Skeletal muscle cell (primary cell): ENCODE measurements at regions not wholly inside any gene's neighbourhood (a gene's known extent, or its start where the extent isn't known, plus 50 kb on each side); places are given as distances from the start of the nearest gene placed in this dataset.

Source experiments
- DNase-seq: peaks from one replicate; pipeline ENCODE4 v3.0.0-alpha.2; 2010; ENCODE audit warnings: low read depth
- H3K4me3 ChIP-seq: 2 replicates; pipeline ENCODE4 v1.5.1; 2011; ENCODE audit warnings: low read depth, mild to moderate bottlenecking, control low read depth, low read length, moderate library complexity

DNA sequence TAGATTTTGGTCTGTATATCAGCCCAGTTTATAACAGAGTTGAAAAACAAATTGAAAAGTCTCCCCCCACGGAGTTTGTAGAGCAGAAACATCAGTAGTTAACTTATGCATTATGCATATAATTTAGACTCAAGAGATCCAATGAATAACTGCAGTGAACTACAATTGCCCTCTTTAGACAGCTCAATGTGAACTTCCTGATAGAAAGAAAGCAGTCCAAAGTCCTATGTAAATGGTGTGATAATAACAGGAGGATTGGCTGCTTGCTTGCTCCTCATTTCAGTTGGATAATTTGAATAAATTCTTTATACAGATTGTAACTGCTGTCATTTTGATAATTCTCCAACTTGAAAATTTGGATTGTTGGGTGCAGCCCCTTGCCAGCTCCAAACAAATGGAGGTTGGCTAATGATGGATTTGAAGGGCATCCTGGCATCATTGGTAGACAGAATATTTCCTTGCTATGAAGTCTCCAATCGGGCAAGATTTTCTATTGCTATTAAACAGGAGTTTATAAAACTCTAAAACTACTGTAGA lies 297.1 kb downstream of the ASXL3 start:
- H3K4me3 ChIP-seq = no peak overlapping the region
- no peak for DNase-seq

- no peak for DNase-seq
- H3K4me3 ChIP-seq = no peak overlapping the region
Measured at GRCh38 chr18:33873112-33873511, 295.1 kb downstream of the ASXL3 start.

- DNase-seq = peak; percentile 5
Measured at GRCh38 chr18:33871363-33872025, 293.5 kb downstream of the ASXL3 start.

DNA sequence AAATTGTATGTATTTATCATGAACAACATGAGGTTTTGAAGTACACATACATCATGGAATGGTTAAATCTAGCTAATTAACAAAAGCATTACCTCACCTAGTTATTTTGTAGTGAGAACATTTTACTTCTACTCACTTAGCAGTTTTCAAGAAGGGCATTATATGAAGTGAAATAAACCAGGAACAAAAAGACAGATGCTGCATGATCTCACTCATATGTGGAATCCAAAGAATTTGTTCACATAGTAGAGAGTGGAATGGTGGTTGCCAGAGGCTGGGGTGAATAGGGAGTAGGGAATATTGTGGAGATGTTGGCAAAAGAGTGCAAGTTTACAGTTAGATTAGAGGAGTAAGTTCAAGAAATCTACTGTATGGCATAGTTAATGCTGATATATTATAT lies 292.0 kb downstream of the ASXL3 start:
- no peak overlapping the region for H3K4me3 ChIP-seq
- DNase-seq = peak; percentile 10

More at GRCh38 chr18:33871363-33872025, 293.5 kb downstream of the ASXL3 start:
- no peak overlapping the region for H3K4me3 ChIP-seq

DNA sequence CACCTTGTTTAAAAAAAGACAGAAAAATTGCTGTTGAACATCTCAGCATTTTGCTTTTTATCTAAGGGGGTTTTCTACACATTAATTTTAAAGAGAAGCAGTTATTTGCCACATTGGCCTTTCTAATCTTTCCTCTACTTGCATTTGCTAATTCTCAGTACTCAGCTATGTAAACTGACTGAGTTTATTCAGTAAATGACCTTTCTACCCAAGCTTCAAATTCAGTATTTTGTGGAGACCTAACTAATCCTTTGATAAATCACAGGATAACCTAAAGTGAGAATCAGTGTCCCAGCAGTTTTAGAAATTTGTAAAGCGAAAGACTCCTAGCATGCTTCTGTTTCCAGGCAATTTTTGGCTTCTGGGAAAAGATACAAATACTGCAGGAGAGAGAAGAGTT lies 288.4 kb downstream of the ASXL3 start:
- DNase-seq = no peak
- H3K4me3 ChIP-seq = no peak overlapping the region

GRCh38 chr18:33863912-33864311 lies 285.9 kb downstream of the ASXL3 start:
- no peak for DNase-seq
- no peak overlapping the region for H3K4me3 ChIP-seq

DNA sequence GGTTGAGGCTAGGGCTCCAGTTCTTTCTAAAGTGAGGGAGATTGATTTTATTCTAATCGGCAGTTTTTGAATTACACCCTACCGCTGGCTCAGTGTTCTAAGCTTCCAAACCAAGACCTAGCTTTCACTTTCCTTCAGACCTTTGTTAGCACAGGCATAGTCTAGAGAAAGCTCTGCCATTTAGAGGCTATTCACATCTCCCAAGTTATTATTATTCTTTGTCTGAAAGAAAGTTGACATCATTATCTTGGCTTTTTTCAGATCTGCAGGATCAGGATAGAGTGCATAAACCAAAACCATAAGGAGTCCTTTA lies 276.8 kb downstream of the ASXL3 start:
- no peak for DNase-seq
- H3K4me3 ChIP-seq = no peak overlapping the region

DNA sequence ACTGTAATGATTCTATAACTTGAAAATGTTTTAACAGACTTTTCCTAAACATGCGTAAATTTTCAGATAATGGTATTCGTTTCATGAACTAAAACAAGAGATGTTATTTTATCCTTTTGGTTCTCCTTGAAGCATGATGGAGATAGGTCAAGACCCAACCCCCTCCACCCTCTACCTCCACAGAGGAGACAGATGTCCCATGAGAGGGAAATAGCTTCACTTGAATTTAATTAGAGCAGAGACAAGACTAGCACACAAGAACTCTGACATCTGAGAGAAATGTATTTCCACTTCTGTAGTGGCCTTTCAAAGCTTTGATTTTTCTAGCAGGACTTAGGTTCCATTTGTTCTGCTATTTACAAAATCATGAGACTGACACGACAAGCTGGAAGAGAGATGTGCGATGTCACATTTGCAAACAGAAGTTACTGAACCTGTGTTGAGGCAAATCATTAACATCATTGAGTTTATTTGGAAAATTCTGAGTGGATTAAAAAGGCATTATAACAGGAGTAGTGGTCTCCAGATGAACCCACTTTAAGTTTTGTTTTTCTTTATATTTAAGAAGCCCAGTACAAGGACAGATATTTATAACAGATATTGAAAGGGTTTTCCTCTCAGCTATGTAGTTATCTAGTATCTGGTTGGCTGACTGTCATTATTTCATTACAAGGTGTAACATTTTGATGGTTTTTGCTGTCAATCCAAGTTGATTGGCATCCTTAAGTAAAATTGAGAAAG lies 276.2 kb downstream of the ASXL3 start:
- no peak overlapping the region for H3K4me3 ChIP-seq
- DNase-seq = no peak

DNA sequence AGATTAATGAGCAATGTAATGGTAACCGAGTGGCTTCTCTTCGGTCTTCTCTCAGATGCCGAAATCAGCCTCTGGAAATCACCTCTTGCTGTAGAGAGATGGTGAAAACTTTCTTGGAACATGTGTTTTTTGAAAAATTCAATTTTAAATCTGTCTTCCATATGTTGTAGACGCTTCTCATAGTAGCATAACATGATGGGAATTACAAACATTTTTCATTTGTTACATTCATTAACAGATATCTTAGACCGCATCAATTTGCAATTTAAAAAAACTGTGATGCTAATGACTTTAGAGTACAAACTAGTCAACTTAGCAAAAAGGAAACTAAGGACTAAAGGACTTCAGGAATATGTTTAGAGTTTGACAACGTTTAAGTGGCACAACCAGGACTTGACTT lies 275.2 kb downstream of the ASXL3 start:
- no peak overlapping the region for H3K4me3 ChIP-seq
- DNase-seq = no peak

- H3K4me3 ChIP-seq = no peak overlapping the region
- no peak for DNase-seq
Measured at GRCh38 chr18:33851546-33852078, 273.6 kb downstream of the ASXL3 start.

GRCh38 chr18:33849731-33850130 lies 271.7 kb downstream of the ASXL3 start:
- H3K4me3 ChIP-seq = no peak overlapping the region
- no peak for DNase-seq

DNA sequence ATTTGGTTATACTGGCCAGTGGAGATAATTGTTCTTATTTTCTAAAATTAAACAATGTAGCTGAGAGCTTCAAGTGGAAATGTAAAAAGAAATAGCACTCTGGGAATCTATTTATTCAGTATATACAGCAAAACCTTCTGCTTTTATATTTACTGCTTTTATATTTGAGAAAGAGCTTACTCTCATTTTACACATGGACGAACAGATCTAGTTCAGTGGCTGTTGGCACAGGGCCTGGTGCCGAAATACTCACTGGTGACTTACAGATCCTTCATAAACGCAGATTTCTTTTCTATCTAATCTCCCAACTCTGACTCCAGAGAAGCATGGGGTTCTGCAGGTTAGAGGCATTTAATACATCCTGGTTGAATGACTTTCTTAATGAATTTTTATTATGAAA lies 266.2 kb downstream of the ASXL3 start:
- H3K4me3 ChIP-seq = no peak overlapping the region
- DNase-seq = no peak

DNA sequence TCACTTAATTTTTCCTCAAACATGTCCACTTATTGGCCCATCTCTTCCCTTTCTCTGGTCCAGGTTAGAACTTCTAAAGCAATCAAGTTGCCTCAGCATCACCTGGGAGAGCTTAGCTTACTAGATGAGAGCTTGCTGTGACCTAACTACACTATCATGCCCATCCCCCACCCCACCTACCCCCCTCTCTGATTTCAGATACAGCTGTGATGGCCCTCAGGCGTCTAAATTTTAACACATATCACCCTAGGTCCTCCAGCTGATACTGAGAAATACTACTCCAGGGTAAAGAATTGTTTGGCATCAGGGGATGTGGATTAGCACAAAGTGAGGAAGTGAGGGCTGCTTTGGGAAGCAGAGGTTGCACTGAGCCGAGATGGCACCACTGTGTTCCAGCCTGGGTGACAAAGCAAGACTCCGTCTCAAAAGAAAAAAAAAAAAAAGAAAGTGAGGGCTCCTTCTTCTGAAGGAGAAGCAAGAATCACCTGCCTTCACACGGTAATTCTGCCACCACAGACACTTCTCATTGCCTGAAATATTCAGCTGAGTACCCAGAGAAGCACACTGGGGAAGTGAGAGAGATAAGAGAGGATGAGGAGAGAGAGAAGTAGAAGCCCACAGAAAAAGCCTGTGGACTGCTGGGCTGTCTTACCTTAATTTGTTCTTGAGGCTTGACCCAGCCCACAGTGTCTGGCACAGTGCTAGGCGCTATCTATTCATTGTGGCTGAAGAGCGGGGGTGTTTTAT lies 263.4 kb downstream of the ASXL3 start:
- no peak for DNase-seq
- H3K4me3 ChIP-seq = no peak overlapping the region

DNA sequence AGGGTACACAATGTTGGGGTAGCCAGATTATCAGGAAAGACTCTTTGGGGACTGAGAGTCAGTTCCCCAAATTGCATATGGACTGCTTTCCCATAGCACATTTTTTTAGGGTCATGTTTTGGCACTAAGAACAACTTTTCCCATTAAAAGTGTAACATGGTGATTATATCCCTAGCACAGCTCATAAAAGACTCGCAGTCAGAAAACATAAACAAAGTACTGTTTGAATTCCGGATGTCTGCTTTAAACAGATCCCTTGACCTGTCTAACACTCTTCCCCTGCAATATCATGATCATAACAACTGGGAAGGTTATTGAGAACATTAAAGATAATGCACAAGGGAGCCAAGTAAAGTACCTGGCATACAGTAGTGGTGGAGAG lies 262.2 kb downstream of the ASXL3 start:
- no peak overlapping the region for H3K4me3 ChIP-seq
- no peak for DNase-seq

GRCh38 chr18:33839452-33840211 lies 261.6 kb downstream of the ASXL3 start:
- no peak overlapping the region for H3K4me3 ChIP-seq
- no peak for DNase-seq

- H3K4me3 ChIP-seq = no peak overlapping the region
- DNase-seq = no peak
Measured at GRCh38 chr18:33838054-33838453, 260.0 kb downstream of the ASXL3 start.

DNA sequence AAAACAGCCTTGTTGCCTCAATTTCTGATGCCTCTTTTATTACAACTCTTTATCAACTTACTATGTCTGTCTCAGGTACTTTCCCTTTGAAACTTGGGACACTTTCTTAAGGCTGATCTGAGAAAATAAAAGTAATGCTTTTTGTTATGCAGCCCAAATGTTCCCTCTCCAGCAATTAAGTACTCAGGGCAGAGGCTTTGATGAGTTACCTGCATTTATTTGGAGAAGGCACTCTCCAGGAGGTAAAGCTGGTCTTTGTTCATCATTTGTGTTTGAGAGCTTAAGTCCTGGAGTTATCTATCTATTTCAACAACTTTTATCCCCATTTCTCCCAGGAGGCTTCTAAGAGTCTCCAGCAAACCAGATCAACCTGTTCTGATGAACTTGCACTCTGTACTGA lies 259.2 kb downstream of the ASXL3 start:
- H3K4me3 ChIP-seq = no peak overlapping the region
- no peak for DNase-seq

DNA sequence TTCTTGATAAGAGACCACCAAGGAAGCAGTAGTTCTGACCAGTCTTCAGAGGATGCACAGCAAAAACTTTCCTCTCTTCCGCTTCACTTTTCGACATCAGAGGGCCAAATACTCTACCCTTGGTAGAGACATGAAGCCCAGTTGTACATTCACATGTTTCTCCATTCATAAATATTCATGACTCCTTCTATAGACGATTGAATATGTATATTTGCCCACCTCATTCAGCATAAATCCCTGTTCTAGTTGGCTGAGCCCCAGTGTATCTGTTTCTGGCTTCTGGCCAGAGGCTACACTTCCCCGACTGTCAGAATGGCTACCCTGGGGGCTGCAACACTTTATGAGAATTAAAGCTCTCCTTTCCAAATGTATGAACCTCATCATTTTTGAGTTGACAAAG lies 258.5 kb downstream of the ASXL3 start:
- DNase-seq = no peak
- H3K4me3 ChIP-seq = no peak overlapping the region

- no peak for DNase-seq
- no peak overlapping the region for H3K4me3 ChIP-seq
Measured at GRCh38 chr18:33835419-33835818, 257.4 kb downstream of the ASXL3 start.

GRCh38 chr18:33833842-33834241 lies 255.8 kb downstream of the ASXL3 start:
- no peak for DNase-seq
- H3K4me3 ChIP-seq = no peak overlapping the region
